ENCODE measurements at regions not wholly inside any gene's neighbourhood (a gene's known extent, or its start where the extent isn't known, plus 50 kb on each side); places are given as distances from the start of the nearest gene placed in this dataset.

- TF ChIP-seq CTCF (IDR thresholded peaks at IDR 0.05; ENCODE audit: low read length) (no peak), EZH2 (optimal IDR thresholded peaks at IDR 0.05; ENCODE audit: low read depth, low read length) (no peak), EZH2phosphoT487 (IDR thresholded peaks at IDR 0.05; ENCODE audit: low read length) (no peak)
Measured at GRCh38 chr22:48043581-48043980, 1281.1 kb downstream of the TBC1D22A start.

All from MM.1S (cell line).